SJCRH30 (cell line): ENCODE measurements at regions not wholly inside any gene's neighbourhood (a gene's known extent, or its start where the extent isn't known, plus 50 kb on each side); places are given as distances from the start of the nearest gene placed in this dataset.

Experiments used
- DNase-seq, 2 experiments: peaks; one replicate each; pipeline ENCODE4 v3.0.0-alpha.2; 2015 to 2020
- H3K27ac ChIP-seq: fragments of 250-450 bp; sonication (Bioruptor Pico); 2 replicates; pipeline ENCODE4 v1.5.1; 2020; ENCODE audit warnings: mild to moderate bottlenecking, moderate library complexity
- H3K27me3 ChIP-seq: fragments of 250-450 bp; sonication (Bioruptor Pico); 2 replicates; pipeline ENCODE4 v1.5.1; 2020; ENCODE audit warnings: mild to moderate bottlenecking, moderate library complexity
- H3K36me3 ChIP-seq: fragments of 250-450 bp; sonication (Bioruptor Pico); 2 replicates; pipeline ENCODE4 v1.5.1; 2020; ENCODE audit warnings: mild to moderate bottlenecking, moderate library complexity
- H3K4me1 ChIP-seq: fragments of 250-450 bp; sonication (Bioruptor Pico); 2 replicates; pipeline ENCODE4 v1.5.1; 2020; ENCODE audit warnings: mild to moderate bottlenecking, moderate library complexity
- H3K4me3 ChIP-seq: fragments of 250-450 bp; sonication (Bioruptor Pico); 2 replicates; pipeline ENCODE4 v1.5.1; 2020; ENCODE audit warnings: mild to moderate bottlenecking, moderate library complexity
- H3K9me3 ChIP-seq: fragments of 250-450 bp; sonication (Bioruptor Pico); replicated peaks from 2 replicates; pipeline ENCODE4 v1.5.1; 2020; ENCODE audit warnings: mild to moderate bottlenecking, moderate library complexity

GRCh38 chr3:26763723-26764122 is 141.2 kb downstream of the LRRC3B start:
- Histone ChIP-seq H3K36me3 (no peaks in the 10 kb centered on the region), H3K4me3 (no peak overlapping the region)

GRCh38 chr3:26766031-26766430 is 143.5 kb downstream of the LRRC3B start:
- DNase-seq = no peak
- no peaks in the 10 kb centered on the region; the same call in 1 of the 2 replicates for H3K27me3 ChIP-seq
- no peaks in the 10 kb centered on the region for H3K9me3 ChIP-seq
- H3K4me1 ChIP-seq = no peaks in the 10 kb centered on the region
- no peak overlapping the region for H3K27ac ChIP-seq
- no peaks in the 10 kb centered on the region for H3K36me3 ChIP-seq
- H3K4me3 ChIP-seq = no peak overlapping the region

More at GRCh38 chr3:26763723-26764122, 141.2 kb downstream of the LRRC3B start:
- H3K9me3 ChIP-seq = no peaks in the 10 kb centered on the region
- no peak for DNase-seq
- H3K27me3 ChIP-seq = no peaks in the 10 kb centered on the region; the same call in 1 of the 2 replicates
- H3K4me1 ChIP-seq = no peaks in the 10 kb centered on the region
- no peak overlapping the region for H3K27ac ChIP-seq

- Histone ChIP-seq H3K27me3 (no peaks in the 10 kb centered on the region; the same call in 1 of the 2 replicates), H3K27ac (no peak overlapping the region), H3K9me3 (no peaks in the 10 kb centered on the region), H3K4me1 (no peaks in the 10 kb centered on the region), H3K4me3 (no peak overlapping the region), H3K36me3 (no peaks in the 10 kb centered on the region)
- no peak for DNase-seq
Observed at GRCh38 chr3:26768068-26768651, 145.6 kb downstream of the LRRC3B start.

- no peaks in the 10 kb centered on the region for H3K9me3 ChIP-seq
- no peaks in the 10 kb centered on the region for H3K27me3 ChIP-seq
- H3K27ac ChIP-seq = no peak overlapping the region
- DNase-seq = no peak
- H3K4me1 ChIP-seq = no peaks in the 10 kb centered on the region
- no peaks in the 10 kb centered on the region for H3K36me3 ChIP-seq
- H3K4me3 ChIP-seq = no peak overlapping the region
Observed at GRCh38 chr3:26799679-26800317, 177.2 kb downstream of the LRRC3B start.

- Histone ChIP-seq H3K4me1 (no peaks in the 10 kb centered on the region), H3K36me3 (no peaks in the 10 kb centered on the region), H3K9me3 (no peaks in the 10 kb centered on the region), H3K4me3 (no peak overlapping the region), H3K27ac (no peak overlapping the region), H3K27me3 (no peaks in the 10 kb centered on the region)
- DNase-seq = no peak
Observed at GRCh38 chr3:26807272-26807671, 184.7 kb downstream of the LRRC3B start.

GRCh38 chr3:26825454-26825853 is 202.9 kb downstream of the LRRC3B start:
- Histone ChIP-seq H3K9me3 (peaks cover 11% of the 10 kb centered on the region), H3K4me1 (no peaks in the 10 kb centered on the region), H3K27ac (no peak overlapping the region), H3K4me3 (no peak overlapping the region), H3K36me3 (no peaks in the 10 kb centered on the region), H3K27me3 (no peaks in the 10 kb centered on the region)
- DNase-seq = no peak

- no peak for DNase-seq
- Histone ChIP-seq H3K27me3 (no peaks in the 10 kb centered on the region), H3K27ac (no peak overlapping the region), H3K4me3 (no peak overlapping the region), H3K36me3 (no peaks in the 10 kb centered on the region), H3K9me3 (peaks cover 8% of the 10 kb centered on the region), H3K4me1 (no peaks in the 10 kb centered on the region)
Observed at GRCh38 chr3:26827169-26827568, 204.6 kb downstream of the LRRC3B start.

GRCh38 chr3:26838026-26838425 is 215.5 kb downstream of the LRRC3B start:
- DNase-seq = no peak
- H3K27me3 ChIP-seq = no peaks in the 10 kb centered on the region
- no peaks in the 10 kb centered on the region for H3K4me1 ChIP-seq
- no peaks in the 10 kb centered on the region for H3K36me3 ChIP-seq
- no peak overlapping the region for H3K4me3 ChIP-seq
- no peaks in the 10 kb centered on the region for H3K9me3 ChIP-seq
- H3K27ac ChIP-seq = no peak overlapping the region

GRCh38 chr3:26839001-26839400 is 216.4 kb downstream of the LRRC3B start:
- no peaks in the 10 kb centered on the region for H3K9me3 ChIP-seq
- no peak overlapping the region for H3K27ac ChIP-seq
- no peak overlapping the region for H3K4me3 ChIP-seq
- DNase-seq = no peak
- no peaks in the 10 kb centered on the region for H3K27me3 ChIP-seq
- no peaks in the 10 kb centered on the region for H3K36me3 ChIP-seq
- no peaks in the 10 kb centered on the region for H3K4me1 ChIP-seq

- H3K27ac ChIP-seq = no peak overlapping the region
- no peak overlapping the region for H3K4me3 ChIP-seq
Observed at GRCh38 chr3:26840272-26840870, 217.8 kb downstream of the LRRC3B start.

GRCh38 chr3:26845194-26845593 is 222.6 kb downstream of the LRRC3B start:
- Histone ChIP-seq H3K4me3 (no peak overlapping the region), H3K9me3 (no peaks in the 10 kb centered on the region), H3K36me3 (no peaks in the 10 kb centered on the region), H3K4me1 (no peaks in the 10 kb centered on the region), H3K27ac (no peak overlapping the region), H3K27me3 (no peaks in the 10 kb centered on the region)
- DNase-seq = no peak

More at GRCh38 chr3:26840272-26840870, 217.8 kb downstream of the LRRC3B start:
- H3K27me3 ChIP-seq = no peaks in the 10 kb centered on the region
- no peaks in the 10 kb centered on the region for H3K36me3 ChIP-seq
- H3K9me3 ChIP-seq = no peaks in the 10 kb centered on the region
- DNase-seq = no peak
- no peaks in the 10 kb centered on the region for H3K4me1 ChIP-seq

GRCh38 chr3:26847680-26848079 is 225.1 kb downstream of the LRRC3B start:
- H3K4me3 ChIP-seq = no peak overlapping the region
- H3K27me3 ChIP-seq = no peaks in the 10 kb centered on the region
- H3K27ac ChIP-seq = no peak overlapping the region
- no peak for DNase-seq
- no peaks in the 10 kb centered on the region for H3K4me1 ChIP-seq
- no peaks in the 10 kb centered on the region for H3K36me3 ChIP-seq
- H3K9me3 ChIP-seq = no peaks in the 10 kb centered on the region

- DNase-seq = no peak
- Histone ChIP-seq H3K4me3 (no peak overlapping the region), H3K27ac (no peak overlapping the region)
Observed at GRCh38 chr3:26894443-26894842, 271.9 kb downstream of the LRRC3B start.

GRCh38 chr3:26915208-26915607 is 292.6 kb downstream of the LRRC3B start:
- Histone ChIP-seq H3K27ac (no peak overlapping the region), H3K9me3 (no peaks in the 10 kb centered on the region), H3K36me3 (no peaks in the 10 kb centered on the region), H3K4me3 (no peak overlapping the region), H3K4me1 (no peaks in the 10 kb centered on the region), H3K27me3 (no peaks in the 10 kb centered on the region)
- no peak for DNase-seq

More at GRCh38 chr3:26894443-26894842, 271.9 kb downstream of the LRRC3B start:
- Histone ChIP-seq H3K9me3 (no peaks in the 10 kb centered on the region), H3K4me1 (no peaks in the 10 kb centered on the region), H3K36me3 (no peaks in the 10 kb centered on the region), H3K27me3 (no peaks in the 10 kb centered on the region)

- Histone ChIP-seq H3K36me3 (no peaks in the 10 kb centered on the region), H3K9me3 (no peaks in the 10 kb centered on the region), H3K27ac (no peak overlapping the region), H3K4me1 (no peaks in the 10 kb centered on the region), H3K27me3 (no peaks in the 10 kb centered on the region), H3K4me3 (peak overlapping the region; percentile 38)
- peak; percentile 9 to 47 for DNase-seq
Observed at GRCh38 chr3:26920646-26921478, 298.3 kb downstream of the LRRC3B start.
